Panc1 (cell line): ENCODE measurements at regions not wholly inside any gene's neighbourhood (a gene's known extent, or its start where the extent isn't known, plus 50 kb on each side); places are given as distances from the start of the nearest gene placed in this dataset.

Experiments used
- ATAC-seq: fragments of 200-7000 bp; cut with Tn5 transposase; 2 replicates; pipeline ENCODE4 v1.9.1; 2020; ENCODE audit warnings: mild to moderate bottlenecking, moderate library complexity
- BruUV-seq: library from RNA; stranded (reverse); fragments of 400-500 nt; replicated peaks from 2 replicates; lab custom pipeline; 2021; lab: Mats Ljungman, UMichigan
- CTCF ChIA-PET: fragments of 300-600 bp; sonication (Branson Sonifier 250); formaldehyde crosslinking; loops from one replicate; lab custom pipeline; 2022; ENCODE audit warnings: antibody characterized with exemption; lab: Charles Lee
- POLR2A ChIA-PET: fragments of 300-600 bp; sonication (Branson Sonifier 250); formaldehyde crosslinking; loops from one replicate; lab custom pipeline; 2022; ENCODE audit warnings: antibody characterized with exemption; lab: Charles Lee
- DNase-seq: peaks from one replicate; pipeline ENCODE4 v3.0.0-alpha.2; 2010; ENCODE audit warnings: low read depth, low spot score
- H3K27ac ChIP-seq: 2 replicates; pipeline ENCODE4 v1.5.1; 2011; ENCODE audit warnings: mild to moderate bottlenecking, low read length, inconsistent platforms
- H3K27me3 ChIP-seq: fragments of 200-500 bp; sonication (Bioruptor generic); 2 replicates; pipeline ENCODE4 v1.6.0; 2014; ENCODE audit warnings: low read length, inconsistent platforms; ENCODE audit not compliant: control insufficient read depth, insufficient read depth
- H3K36me3 ChIP-seq: fragments of 200-500 bp; sonication (Bioruptor generic); 2 replicates; pipeline ENCODE4 v1.5.1; 2014; ENCODE audit warnings: inconsistent platforms, mild to moderate bottlenecking, low read length, moderate library complexity; ENCODE audit not compliant: control insufficient read depth, insufficient read depth
- H3K4me1 ChIP-seq: 2 replicates; pipeline ENCODE4 v1.5.1; 2011; ENCODE audit warnings: inconsistent platforms, mild to moderate bottlenecking, low read length, moderate library complexity; ENCODE audit not compliant: control insufficient read depth, insufficient read depth
- H3K4me3 ChIP-seq, 2 experiments: 2 replicates each; pipeline ENCODE4 v1.5.1; 2011 to 2012; ENCODE audit warnings: low read depth in 2 of 2, low read length in 2 of 2, mild to moderate bottlenecking in 2 of 2, inconsistent platforms in 1 of 2, moderate library complexity in 1 of 2
- H3K9me3 ChIP-seq: fragments of 200-500 bp; sonication (Bioruptor generic); 2 replicates; pipeline ENCODE4 v1.5.1; 2014; ENCODE audit warnings: low read depth, mild to moderate bottlenecking, inconsistent platforms, low read length, moderate library complexity; ENCODE audit not compliant: control insufficient read depth, insufficient read depth
- POLR2AphosphoS5 ChIP-seq: IDR thresholded peaks from 2 replicates; pipeline ENCODE4 v1.6.1; 2012; ENCODE audit warnings: mild to moderate bottlenecking, low read depth, low read length, moderate library complexity
- REST ChIP-seq, 2 experiments: IDR thresholded peaks; 2 replicates each; pipeline ENCODE4 v1.6.1; 2011 to 2012; ENCODE audit warnings: low read depth in 2 of 2, control low read depth in 1 of 2, low read length in 1 of 2, mild to moderate bottlenecking in 1 of 2, moderate library complexity in 1 of 2; ENCODE audit not compliant: insufficient read depth in 1 of 2
- SIN3A ChIP-seq: IDR thresholded peaks from 2 replicates; pipeline ENCODE4 v1.6.1; 2012; ENCODE audit warnings: low read depth, mild to moderate bottlenecking, low read length, moderate library complexity, borderline replicate concordance; ENCODE audit not compliant: insufficient read depth
- TCF7L2 ChIP-seq: IDR thresholded peaks from 2 replicates; pipeline ENCODE4 v1.6.1; 2011; ENCODE audit warnings: mild to moderate bottlenecking, low read depth, low read length, inconsistent platforms
- in situ Hi-C: cut with HindIII; loops from 2 replicates; pipeline ENCODE4 v1.10.0; 2016; ENCODE audit warnings: low sequenced_read_pairs, low pct_unique_long_range_greater_than_20kb
- intact Hi-C: fragments of 100-400 bp; cut with micrococcal nuclease; formaldehyde crosslinking; loops from one replicate; pipeline ENCODE4 v1.10.0; 2022; ENCODE audit not compliant: unreplicated experiment
- TF ChIP-seq, protein P1 (sequence below): fragments of 450-650 bp; IDR thresholded peaks from 2 replicates; pipeline ENCODE4 v1.5.1; 2017; ENCODE audit warnings: mild to moderate bottlenecking

DNA sequence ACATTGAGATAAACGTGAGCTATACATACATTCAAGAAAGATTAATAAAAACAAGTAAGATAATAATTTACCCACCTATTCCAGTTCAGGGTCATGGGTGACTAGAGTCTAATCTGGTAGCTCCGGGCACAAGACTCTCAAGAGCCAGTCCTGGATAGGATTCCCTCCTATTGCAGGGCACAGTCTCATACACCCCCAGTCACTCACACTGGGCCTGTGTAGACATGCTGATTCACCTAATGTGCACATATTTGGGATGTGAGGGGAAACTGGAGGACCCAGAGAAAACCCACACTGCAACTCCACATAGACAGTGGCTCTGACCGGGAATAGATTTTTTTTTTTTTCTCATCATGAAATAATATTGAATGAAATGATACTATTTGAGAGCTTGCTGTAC is 81.5 kb upstream of the THUMPD2 start:
- intact Hi-C loops (no loop called here), in situ Hi-C loops (no loop called here)
- no peak for TF ChIP-seq TCF7L2
- TF ChIP-seq REST (IDR thresholded peaks at IDR 0.05; ENCODE audit: insufficient read depth in 1 of 2, low read depth in 2 of 2, low read length in 1 of 2), result no peak
- TF ChIP-seq SIN3A, result no peak
- TF ChIP-seq, protein P1, sequence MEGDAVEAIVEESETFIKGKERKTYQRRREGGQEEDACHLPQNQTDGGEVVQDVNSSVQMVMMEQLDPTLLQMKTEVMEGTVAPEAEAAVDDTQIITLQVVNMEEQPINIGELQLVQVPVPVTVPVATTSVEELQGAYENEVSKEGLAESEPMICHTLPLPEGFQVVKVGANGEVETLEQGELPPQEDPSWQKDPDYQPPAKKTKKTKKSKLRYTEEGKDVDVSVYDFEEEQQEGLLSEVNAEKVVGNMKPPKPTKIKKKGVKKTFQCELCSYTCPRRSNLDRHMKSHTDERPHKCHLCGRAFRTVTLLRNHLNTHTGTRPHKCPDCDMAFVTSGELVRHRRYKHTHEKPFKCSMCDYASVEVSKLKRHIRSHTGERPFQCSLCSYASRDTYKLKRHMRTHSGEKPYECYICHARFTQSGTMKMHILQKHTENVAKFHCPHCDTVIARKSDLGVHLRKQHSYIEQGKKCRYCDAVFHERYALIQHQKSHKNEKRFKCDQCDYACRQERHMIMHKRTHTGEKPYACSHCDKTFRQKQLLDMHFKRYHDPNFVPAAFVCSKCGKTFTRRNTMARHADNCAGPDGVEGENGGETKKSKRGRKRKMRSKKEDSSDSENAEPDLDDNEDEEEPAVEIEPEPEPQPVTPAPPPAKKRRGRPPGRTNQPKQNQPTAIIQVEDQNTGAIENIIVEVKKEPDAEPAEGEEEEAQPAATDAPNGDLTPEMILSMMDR, result no peak
- TF ChIP-seq POLR2AphosphoS5, result no peak
- POLR2A ChIA-PET, result no interaction called here
- no peak for DNase-seq
- Histone ChIP-seq H3K4me3 (no peak overlapping the region), H3K9me3 (no peaks in the 10 kb centered on the region), H3K36me3 (no peaks in the 10 kb centered on the region), H3K27ac (no peak overlapping the region), H3K4me1 (no peaks in the 10 kb centered on the region), H3K27me3 (no peaks in the 10 kb centered on the region)
- CTCF ChIA-PET, result no interaction called here
- ATAC-seq, result no peak
- no TSS peak for BruUV-seq

DNA sequence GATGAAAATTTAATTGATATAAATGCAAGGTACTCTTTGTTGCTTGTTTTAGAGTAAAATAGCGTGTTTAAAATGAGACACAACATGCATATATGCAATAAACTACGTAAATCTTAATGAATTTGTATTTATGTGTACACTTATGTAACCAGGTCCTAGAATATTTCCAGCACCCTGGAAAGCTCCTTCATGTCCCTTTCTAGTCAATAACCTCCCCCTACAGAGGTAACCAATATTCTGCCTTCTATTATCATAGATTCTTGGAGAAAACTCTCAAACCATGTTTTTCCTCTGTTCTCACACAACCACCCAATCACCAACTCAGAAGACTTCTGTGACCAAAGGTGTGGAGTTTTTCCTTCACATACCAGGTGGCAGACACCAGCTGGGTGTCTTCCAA is 79.6 kb upstream of the THUMPD2 start:
- Histone ChIP-seq H3K27ac (no peak overlapping the region), H3K4me3 (no peak overlapping the region), H3K9me3 (no peaks in the 10 kb centered on the region), H3K27me3 (no peaks in the 10 kb centered on the region), H3K36me3 (no peaks in the 10 kb centered on the region), H3K4me1 (no peaks in the 10 kb centered on the region)
- ChIA-PET POLR2A (no interaction called here), CTCF (no interaction called here)
- ATAC-seq, result no peak
- in situ Hi-C loops (no loop called here), intact Hi-C loops (no loop called here)
- no TSS peak for BruUV-seq
- TF ChIP-seq REST (IDR thresholded peaks at IDR 0.05; ENCODE audit: insufficient read depth in 1 of 2, low read depth in 2 of 2, low read length in 1 of 2) (peak in 1 of 2 experiments; percentile 60; a peak in 2 of 4 replicates), POLR2AphosphoS5 (no peak)
- no peak for DNase-seq
